ENCODE measurements at regions not wholly inside any gene's neighbourhood (a gene's known extent, or its start where the extent isn't known, plus 50 kb on each side); places are given as distances from the start of the nearest gene placed in this dataset.

GRCh38 chr5:67997892-67998457 is 217.6 kb upstream of the PIK3R1 start:
- TF ChIP-seq ZNF302 (tag by site-specific recombination; IDR thresholded peaks at IDR 0.05; ENCODE audit: low read depth) (no peak), ZNF23 (tag by site-specific recombination; IDR thresholded peaks at IDR 0.05; ENCODE audit: borderline replicate concordance) (no peak), IKZF3 (tag by site-specific recombination; IDR thresholded peaks at IDR 0.05) (no peak), REST (tag by site-specific recombination; IDR thresholded peaks at IDR 0.05) (no peak), CTCF (tag by site-specific recombination; IDR thresholded peaks at IDR 0.05) (no peak), ZNF280D (tag by site-specific recombination; IDR thresholded peaks at IDR 0.05) (no peak), ZBTB44 (tag by site-specific recombination; IDR thresholded peaks at IDR 0.05) (no peak), ZNF292 (tag by site-specific recombination; IDR thresholded peaks at IDR 0.05; ENCODE audit: borderline replicate concordance, low read depth) (no peak), TRIM28 (IDR thresholded peaks at IDR 0.05; ENCODE audit: borderline replicate concordance, low read length) (no peak)

Measured in HEK293 (cell line).